B cell (primary cell): ENCODE measurements at regions not wholly inside any gene's neighbourhood (a gene's known extent, or its start where the extent isn't known, plus 50 kb on each side); places are given as distances from the start of the nearest gene placed in this dataset.

ENCODE experiments used
- ATAC-seq: fragments of 200-7000 bp; cut with Tn5 transposase; one replicate; pipeline ENCODE4 v1.10.0; 2021; ENCODE audit warnings: low read depth, mild to moderate bottlenecking, moderate number of reproducible peaks, moderate library complexity
- CTCF ChIA-PET: fragments of 350-600 bp; sonication (Branson Sonifier 250); formaldehyde crosslinking; loops from one replicate; lab custom pipeline; 2021; ENCODE audit warnings: antibody characterized with exemption, inconsistent platforms; lab: Charles Lee
- POLR2A ChIA-PET: fragments of 350-600 bp; sonication (Branson Sonifier 250); formaldehyde crosslinking; loops from one replicate; lab custom pipeline; 2021; ENCODE audit warnings: antibody characterized with exemption; lab: Charles Lee
- DNase-seq: peaks from one replicate; pipeline ENCODE4 v3.0.0; 2013
- H2AFZ ChIP-seq: 2 replicates; pipeline ENCODE4 v1.6.1; 2012; ENCODE audit warnings: mild to moderate bottlenecking, low read depth, low read length; ENCODE audit not compliant: insufficient read depth, poor library complexity, severe bottlenecking
- H3K27ac ChIP-seq, 2 donors: 1 replicate in 1 of 2; 2 replicates in 1 of 2; pipeline ENCODE4 v1.5.1; 2012 to 2013; ENCODE audit warnings: low read length in 2 of 2, mild to moderate bottlenecking in 2 of 2, moderate library complexity in 1 of 2
- H3K27me3 ChIP-seq, 4 experiments: fragments of 200-600 bp in 1 of 4; sonication (generic) in 1 of 4; replicated peaks in 1 of 4; 1 replicate in 2 of 4; 2 replicates in 2 of 4; pipeline versions ENCODE4 v1.6.1 to v1.7.0; 2013 to 2016; ENCODE audit warnings: low read length in 3 of 4, mild to moderate bottlenecking in 2 of 4, mixed read lengths in 1 of 4, moderate library complexity in 1 of 4; ENCODE audit not compliant: insufficient read depth in 4 of 4, control insufficient read depth in 3 of 4; ENCODE audit errors: control extremely low read depth in 1 of 4
- H3K36me3 ChIP-seq, 2 experiments: replicated peaks in 1 of 2; 1 replicate in 1 of 2; 2 replicates in 1 of 2; pipeline versions ENCODE4 v1.6.1 to v1.7.1; 2013; ENCODE audit warnings: low read length in 1 of 2; ENCODE audit not compliant: insufficient read depth in 2 of 2, control insufficient read depth in 1 of 2; ENCODE audit errors: control extremely low read depth in 1 of 2, extremely low read depth in 1 of 2
- H3K4me1 ChIP-seq, 2 donors: fragments of 200-600 bp in 1 of 2; sonication (generic) in 1 of 2; 1 replicate in 1 of 2; 2 replicates in 1 of 2; pipeline versions ENCODE4 v1.5.1 to v1.6.1; 2013 to 2017; ENCODE audit warnings: low read length in 2 of 2; ENCODE audit not compliant: control insufficient read depth in 2 of 2, insufficient read depth in 2 of 2
- H3K4me2 ChIP-seq: replicated peaks from 2 replicates; pipeline ENCODE3; 2012; ENCODE audit warnings: mild to moderate bottlenecking, low read depth, low read length; ENCODE audit not compliant: poor library complexity, severe bottlenecking
- H3K4me3 ChIP-seq, 5 experiments: fragments of 200-600 bp in 1 of 5; sonication (generic) in 1 of 5; 1 replicate in 3 of 5; 2 replicates in 2 of 5; pipeline versions ENCODE4 v1.5.1 to v1.7.0; 2011 to 2016; ENCODE audit warnings: low read length in 4 of 5, mild to moderate bottlenecking in 4 of 5, low read depth in 2 of 5, control low read depth in 1 of 5, moderate library complexity in 1 of 5; ENCODE audit not compliant: insufficient read depth in 1 of 5; ENCODE audit errors: control extremely low read depth in 1 of 5, extremely low read depth in 1 of 5
- H3K79me2 ChIP-seq: fragments of 200-600 bp; sonication (generic); one replicate; pipeline ENCODE4 v1.6.0; 2016; ENCODE audit warnings: low read length; ENCODE audit not compliant: control insufficient read depth, insufficient read depth
- H3K9ac ChIP-seq: fragments of 200-600 bp; sonication (generic); 2 replicates; pipeline ENCODE4 v1.6.1; 2017; ENCODE audit warnings: mild to moderate bottlenecking, low read length, moderate library complexity
- H3K9me3 ChIP-seq, 3 donors: one replicate each; pipeline versions ENCODE4 v1.6.1 to v1.7.1; 2013; ENCODE audit warnings: low read length in 2 of 3; ENCODE audit not compliant: control insufficient read depth in 2 of 3, insufficient read depth in 1 of 3; ENCODE audit errors: control extremely low read depth in 1 of 3
- H4K20me1 ChIP-seq: 2 replicates; pipeline ENCODE4 v1.6.0; 2012; ENCODE audit warnings: mild to moderate bottlenecking, low read length; ENCODE audit not compliant: insufficient read depth, control insufficient read depth, poor library complexity, severe bottlenecking
- H3K27ac Mint-ChIP-seq: one replicate; pipeline ENCODE4 v1.8.0; 2021; ENCODE audit warnings: mixed read lengths
- H3K27me3 Mint-ChIP-seq: one replicate; pipeline ENCODE4 v1.8.0; 2021; ENCODE audit warnings: mixed read lengths
- H3K4me1 Mint-ChIP-seq: one replicate; pipeline ENCODE4 v1.8.0; 2021; ENCODE audit warnings: mixed read lengths
- H3K4me3 Mint-ChIP-seq: one replicate; pipeline ENCODE4 v1.8.0; 2021; ENCODE audit warnings: mixed read lengths
- H3K9me3 Mint-ChIP-seq: one replicate; pipeline ENCODE4 v1.8.0; 2022; ENCODE audit warnings: mixed read lengths; ENCODE audit not compliant: insufficient read depth
- CTCF ChIP-seq: fragments of 200-600 bp; IDR thresholded peaks from one replicate; pipeline ENCODE4 v1.8.0; 2022; ENCODE audit warnings: antibody characterized with exemption, mild to moderate bottlenecking
- EZH2 ChIP-seq: IDR thresholded peaks from 2 replicates; pipeline ENCODE4 v1.6.1; 2012; ENCODE audit warnings: borderline replicate concordance, low read depth, mild to moderate bottlenecking, moderate library complexity, low read length; ENCODE audit not compliant: insufficient read depth, poor library complexity, severe bottlenecking
- WGBS: methylation state at CpG from one replicate; pipeline ENCODE4 v1.1.5; 2013; ENCODE audit warnings: missing lambda C conversion rate; ENCODE audit not compliant: insufficient coverage; 5-methylcytosine and 5-hydroxymethylcytosine counted together
- intact Hi-C: fragments of 100-400 bp; cut with micrococcal nuclease; formaldehyde crosslinking; loops from one replicate; pipeline ENCODE4 v1.10.0; 2022

- intact Hi-C loops, result no loop called here
- TF ChIP-seq EZH2 (no peak), CTCF (no peak)
- H3K4me3 Mint-ChIP-seq, result no peak overlapping the region
These were observed 269.9 kb upstream of the TUSC1 start for GRCh38 chr9:25948182-25948581.

GRCh38 chr9:25939126-25939525, 260.9 kb upstream of the TUSC1 start:
- Histone ChIP-seq H3K4me1 (no peaks in the 10 kb centered on the region), H3K27me3 (no peaks in the 10 kb centered on the region), H2AFZ (no peak overlapping the region), H3K4me3 (no peak overlapping the region), H3K4me2 (no peak overlapping the region), H3K27ac (no peak overlapping the region), H3K9ac (no peak overlapping the region), H4K20me1 (no peaks in the 10 kb centered on the region), H3K79me2 (no peaks in the 10 kb centered on the region), H3K36me3 (no peaks in the 10 kb centered on the region), H3K9me3 (no peaks in the 10 kb centered on the region)
- DNase-seq (no peak), ATAC-seq (no peak)
- intact Hi-C loops, result no loop called here
- POLR2A ChIA-PET, result no interaction called here
- WGBS, result no CpG with 5 or more reads among the region's 1 CpG
- H3K9me3 Mint-ChIP-seq, result no peaks in the 10 kb centered on the region
- no peaks in the 10 kb centered on the region for H3K4me1 Mint-ChIP-seq
- no peak overlapping the region for H3K4me3 Mint-ChIP-seq
- no peaks in the 10 kb centered on the region for H3K27me3 Mint-ChIP-seq
- CTCF ChIA-PET, result no interaction called here
- H3K27ac Mint-ChIP-seq, result no peak overlapping the region
- TF ChIP-seq CTCF (no peak), EZH2 (no peak)

More at GRCh38 chr9:25948182-25948581, 269.9 kb upstream of the TUSC1 start:
- ChIA-PET CTCF (no interaction called here), POLR2A (no interaction called here)
- Histone ChIP-seq H3K79me2 (no peaks in the 10 kb centered on the region), H3K9ac (no peak overlapping the region), H3K36me3 (no peaks in the 10 kb centered on the region), H3K9me3 (peaks cover 0 to 12% (median 0%) of the 10 kb centered on the region in 3 donors), H3K27me3 (no peaks in the 10 kb centered on the region), H3K4me2 (no peak overlapping the region), H3K4me1 (no peaks in the 10 kb centered on the region), H4K20me1 (no peaks in the 10 kb centered on the region), H2AFZ (no peak overlapping the region), H3K4me3 (no peak overlapping the region), H3K27ac (no peak overlapping the region)
- no peaks in the 10 kb centered on the region for H3K27me3 Mint-ChIP-seq
- no peak for DNase-seq
- no peak for ATAC-seq
- H3K9me3 Mint-ChIP-seq, result peaks cover 7% of the 10 kb centered on the region
- H3K27ac Mint-ChIP-seq, result no peak overlapping the region
- no peaks in the 10 kb centered on the region for H3K4me1 Mint-ChIP-seq
